HFFc6 (cell line): ENCODE measurements at regions not wholly inside any gene's neighbourhood (a gene's known extent, or its start where the extent isn't known, plus 50 kb on each side); places are given as distances from the start of the nearest gene placed in this dataset.
"Not testable (repeated sequence)": the region's sequence is repeated elsewhere in the genome, so short reads cannot be mapped to it uniquely, and the experiment has no call there.

Experiments
- DNase-seq: peaks from one replicate; pipeline ENCODE4 v3.0.0-alpha.2; 2018
- H3K27ac Mint-ChIP-seq: 2 replicates; pipeline ENCODE4 v1.8.0; 2020; ENCODE audit warnings: mild to moderate bottlenecking, mixed read lengths
- H3K27me3 Mint-ChIP-seq: 2 replicates; pipeline ENCODE4 v1.8.0; 2021; ENCODE audit warnings: mild to moderate bottlenecking, moderate library complexity, mixed read lengths; ENCODE audit not compliant: insufficient read depth
- H3K36me3 Mint-ChIP-seq: 2 replicates; pipeline ENCODE4 v1.8.0; 2021; ENCODE audit warnings: low read depth, mixed read lengths
- H3K4me1 Mint-ChIP-seq: 2 replicates; pipeline ENCODE4 v1.8.0; 2020; ENCODE audit warnings: low read depth, mixed read lengths
- H3K4me3 Mint-ChIP-seq: 2 replicates; pipeline ENCODE4 v1.8.0; 2020; ENCODE audit warnings: mild to moderate bottlenecking, moderate library complexity, mixed read lengths
- H3K9me3 Mint-ChIP-seq: 2 replicates; pipeline ENCODE4 v1.8.0; 2020; ENCODE audit warnings: mild to moderate bottlenecking, mixed read lengths
- TF ChIP-seq, protein P1 (sequence below): fragments of 200-600 bp; sonication (generic); IDR thresholded peaks from 2 replicates; pipeline ENCODE4 v1.5.0; 2021; ENCODE audit warnings: antibody characterized with exemption, mild to moderate bottlenecking

DNA sequence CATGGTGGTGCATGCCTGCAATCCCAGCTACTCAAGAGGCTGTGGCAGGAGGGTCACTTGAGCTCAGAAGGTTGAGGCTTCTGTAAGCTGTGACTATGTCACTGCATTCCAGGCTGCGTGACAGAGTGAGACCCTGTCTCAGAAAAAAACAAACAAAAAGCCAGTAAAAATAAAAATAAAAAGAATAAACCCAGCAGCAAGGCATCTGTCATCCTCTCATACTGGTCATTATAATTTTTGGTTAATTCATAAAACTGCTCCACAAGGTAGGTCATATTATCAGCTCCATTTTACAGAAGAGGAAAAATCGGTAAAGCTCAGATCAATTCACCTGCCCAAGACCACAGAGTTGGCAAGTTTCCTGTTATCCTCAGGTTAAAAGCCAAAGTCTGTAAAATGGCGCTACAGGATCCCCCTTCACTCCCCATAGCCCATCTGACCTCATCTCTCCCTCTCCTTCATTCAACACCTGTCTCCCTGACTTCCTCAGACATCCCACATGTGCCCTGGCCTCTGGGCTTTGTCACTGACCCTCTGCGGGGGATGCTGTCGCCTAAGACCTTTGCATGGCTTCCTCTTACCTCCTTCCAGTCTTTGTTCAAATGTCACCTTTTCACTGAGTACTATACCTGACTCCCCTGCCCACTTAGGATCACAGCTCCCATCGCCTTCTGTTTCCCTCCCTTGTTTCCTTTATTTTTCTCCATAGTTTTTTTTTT lies 213.2 kb upstream of the ZNF217 start:
- H3K36me3 Mint-ChIP-seq, result no peaks in the 10 kb centered on the region
- H3K4me1 Mint-ChIP-seq, result peaks cover 51% of the 10 kb centered on the region
- no peaks in the 10 kb centered on the region; the same call in 1 of the 2 replicates for H3K27me3 Mint-ChIP-seq
- TF ChIP-seq, protein P1, sequence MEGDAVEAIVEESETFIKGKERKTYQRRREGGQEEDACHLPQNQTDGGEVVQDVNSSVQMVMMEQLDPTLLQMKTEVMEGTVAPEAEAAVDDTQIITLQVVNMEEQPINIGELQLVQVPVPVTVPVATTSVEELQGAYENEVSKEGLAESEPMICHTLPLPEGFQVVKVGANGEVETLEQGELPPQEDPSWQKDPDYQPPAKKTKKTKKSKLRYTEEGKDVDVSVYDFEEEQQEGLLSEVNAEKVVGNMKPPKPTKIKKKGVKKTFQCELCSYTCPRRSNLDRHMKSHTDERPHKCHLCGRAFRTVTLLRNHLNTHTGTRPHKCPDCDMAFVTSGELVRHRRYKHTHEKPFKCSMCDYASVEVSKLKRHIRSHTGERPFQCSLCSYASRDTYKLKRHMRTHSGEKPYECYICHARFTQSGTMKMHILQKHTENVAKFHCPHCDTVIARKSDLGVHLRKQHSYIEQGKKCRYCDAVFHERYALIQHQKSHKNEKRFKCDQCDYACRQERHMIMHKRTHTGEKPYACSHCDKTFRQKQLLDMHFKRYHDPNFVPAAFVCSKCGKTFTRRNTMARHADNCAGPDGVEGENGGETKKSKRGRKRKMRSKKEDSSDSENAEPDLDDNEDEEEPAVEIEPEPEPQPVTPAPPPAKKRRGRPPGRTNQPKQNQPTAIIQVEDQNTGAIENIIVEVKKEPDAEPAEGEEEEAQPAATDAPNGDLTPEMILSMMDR, result no peak
- no peak for DNase-seq
- no peaks in the 10 kb centered on the region for H3K9me3 Mint-ChIP-seq
- peak overlapping the region; percentile 68 for H3K27ac Mint-ChIP-seq
- H3K4me3 Mint-ChIP-seq, result no peak overlapping the region

DNA sequence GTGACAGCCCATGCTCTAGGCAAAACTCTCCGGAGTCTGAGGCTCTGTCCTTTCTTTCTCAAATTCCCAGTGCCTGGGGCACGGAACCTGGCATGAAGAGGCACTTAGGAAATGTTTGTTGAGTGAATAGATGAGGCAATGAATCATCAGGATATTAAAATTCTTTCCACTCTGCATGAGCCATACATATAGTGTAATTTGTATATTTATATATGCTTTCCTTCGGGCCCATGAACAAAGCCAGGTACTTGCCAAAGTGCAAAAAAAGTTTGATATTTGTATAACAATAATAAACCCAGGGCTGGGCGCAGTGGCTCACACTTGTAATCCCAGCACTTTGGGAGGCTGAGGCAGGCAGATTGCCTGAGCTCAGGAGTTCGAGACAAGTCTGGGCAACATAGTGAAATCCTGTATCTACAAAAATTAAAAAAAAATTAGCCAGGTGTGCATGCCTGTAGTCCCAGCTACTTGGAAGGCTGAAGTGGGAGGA lies 212.3 kb upstream of the ZNF217 start:
- H3K27ac Mint-ChIP-seq, result peak overlapping the region; percentile 91
- H3K36me3 Mint-ChIP-seq, result no peaks in the 10 kb centered on the region
- H3K9me3 Mint-ChIP-seq, result no peaks in the 10 kb centered on the region
- H3K4me3 Mint-ChIP-seq, result peak overlapping the region; percentile 46
- DNase-seq, result peak; percentile 84
- H3K27me3 Mint-ChIP-seq, result no peaks in the 10 kb centered on the region; the same call in 1 of the 2 replicates
- peaks cover 56% of the 10 kb centered on the region for H3K4me1 Mint-ChIP-seq
- TF ChIP-seq, protein P1, result no peak

DNA sequence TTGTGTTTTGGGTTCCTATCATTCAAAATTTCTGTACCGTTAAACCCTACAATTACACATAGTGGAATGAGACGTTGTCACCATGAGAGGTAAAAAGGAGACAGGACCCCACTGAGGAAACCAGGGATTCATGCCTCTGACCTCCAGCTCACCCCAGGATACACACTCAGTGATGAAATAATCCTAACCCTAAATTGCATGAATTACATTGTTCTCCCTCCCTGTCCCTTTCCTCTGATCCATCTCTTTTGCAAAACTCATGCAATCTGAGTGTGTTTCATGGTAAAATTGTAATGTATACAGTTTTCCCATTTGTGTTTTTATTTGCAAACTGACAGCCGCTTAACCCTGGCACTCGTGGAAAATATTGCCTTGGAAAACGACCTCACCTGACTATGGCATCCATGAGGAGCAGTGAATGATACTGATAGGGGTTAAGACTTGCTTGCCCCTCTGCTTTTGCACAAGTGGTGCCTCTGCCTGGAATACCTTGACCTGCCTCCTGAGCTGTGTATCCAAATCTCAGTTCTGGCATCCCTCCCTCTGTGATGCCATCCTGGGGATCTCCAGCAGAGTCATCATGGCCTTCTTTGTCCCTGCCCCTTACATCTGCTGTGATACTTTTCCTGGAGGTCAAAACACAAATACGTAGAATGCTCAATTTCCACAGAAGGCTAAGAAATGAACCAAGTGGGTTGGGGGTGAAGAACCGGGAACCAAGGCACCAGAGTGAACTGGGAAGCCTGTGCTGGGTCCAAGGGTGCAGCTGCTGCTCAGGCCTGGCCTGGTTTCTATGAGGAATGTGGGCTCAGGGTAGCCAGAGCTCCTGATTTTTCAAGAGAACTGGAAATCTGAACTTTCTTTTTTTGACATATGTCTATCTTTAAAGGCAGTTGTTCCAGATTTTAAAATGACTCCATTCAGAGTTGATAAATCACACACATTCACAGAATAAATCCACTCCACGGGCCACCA lies 211.6 kb upstream of the ZNF217 start:
- no peaks in the 10 kb centered on the region; the same call in 1 of the 2 replicates for H3K27me3 Mint-ChIP-seq
- DNase-seq, result no peak
- H3K4me1 Mint-ChIP-seq, result peaks cover 52% of the 10 kb centered on the region
- no peaks in the 10 kb centered on the region for H3K36me3 Mint-ChIP-seq
- no peaks in the 10 kb centered on the region for H3K9me3 Mint-ChIP-seq
- peak overlapping the region; percentile 46 for H3K4me3 Mint-ChIP-seq
- H3K27ac Mint-ChIP-seq, result peak overlapping the region; percentile 91
- TF ChIP-seq, protein P1, result no peak

DNA sequence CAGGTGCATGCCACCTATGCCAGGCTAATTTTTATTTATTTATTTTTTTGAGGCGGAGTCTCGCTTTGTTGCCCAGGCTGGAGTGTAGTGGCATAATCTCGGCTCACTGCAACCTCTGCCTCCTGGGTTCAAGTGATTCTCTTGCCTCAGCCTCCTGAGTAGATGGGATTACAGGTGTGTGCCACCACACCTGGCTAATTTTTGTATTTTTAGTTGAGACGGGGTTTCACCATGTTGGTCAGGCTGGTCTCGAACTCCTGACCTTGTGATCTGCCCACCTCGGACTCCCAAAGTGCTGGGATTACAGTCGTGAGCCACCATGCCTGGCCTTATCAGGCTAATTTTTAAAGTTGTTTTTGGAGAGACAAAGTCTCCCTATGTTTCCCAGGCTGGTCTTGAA lies 210.7 kb upstream of the ZNF217 start:
- peaks cover 47% of the 10 kb centered on the region for H3K4me1 Mint-ChIP-seq
- not testable (repeated sequence) for H3K4me3 Mint-ChIP-seq, H3K27me3 Mint-ChIP-seq, H3K9me3 Mint-ChIP-seq, H3K36me3 Mint-ChIP-seq, DNase-seq
- peak overlapping the region; percentile 91 for H3K27ac Mint-ChIP-seq

DNA sequence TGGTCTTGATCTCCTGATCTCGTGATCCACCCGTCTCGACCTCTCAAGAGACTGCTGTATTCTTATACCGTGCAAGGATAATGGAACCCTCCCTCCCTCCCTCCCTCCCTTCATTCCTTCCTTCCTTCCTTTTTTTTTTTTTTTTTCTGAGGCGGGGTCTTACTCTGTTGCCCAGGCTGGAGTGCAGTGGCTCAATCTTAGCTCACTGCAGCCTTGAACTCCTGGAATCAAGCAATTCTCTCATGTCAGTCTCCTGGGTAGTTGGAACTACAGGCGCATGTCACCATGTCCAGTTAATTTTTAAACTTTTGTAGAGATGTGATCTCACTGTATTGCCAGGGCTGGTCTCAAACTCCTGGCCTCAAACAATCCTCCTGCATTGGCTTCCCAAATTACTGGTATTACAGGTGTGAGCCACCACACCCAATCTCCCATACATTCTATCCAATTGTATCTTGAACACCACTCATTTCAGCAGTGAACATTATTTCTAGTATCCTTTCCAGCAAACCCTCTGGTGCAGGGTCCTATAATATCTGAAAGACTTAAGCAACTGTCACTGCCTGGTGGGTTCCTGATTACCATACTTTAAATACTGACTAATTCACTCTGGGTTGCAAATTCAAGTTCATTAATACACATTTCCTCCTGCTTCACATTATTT lies 210.0 kb upstream of the ZNF217 start:
- H3K27me3 Mint-ChIP-seq, result no peaks in the 10 kb centered on the region; the same call in 1 of the 2 replicates
- TF ChIP-seq, protein P1, result no peak
- H3K36me3 Mint-ChIP-seq, result no peaks in the 10 kb centered on the region
- H3K4me1 Mint-ChIP-seq, result peaks cover 49% of the 10 kb centered on the region
- DNase-seq, result no peak
- no peak overlapping the region for H3K4me3 Mint-ChIP-seq
- H3K9me3 Mint-ChIP-seq, result no peaks in the 10 kb centered on the region
- H3K27ac Mint-ChIP-seq, result no peak overlapping the region
